ENCODE measurements at regions not wholly inside any gene's neighbourhood (a gene's known extent, or its start where the extent isn't known, plus 50 kb on each side); places are given as distances from the start of the nearest gene placed in this dataset.

DNA sequence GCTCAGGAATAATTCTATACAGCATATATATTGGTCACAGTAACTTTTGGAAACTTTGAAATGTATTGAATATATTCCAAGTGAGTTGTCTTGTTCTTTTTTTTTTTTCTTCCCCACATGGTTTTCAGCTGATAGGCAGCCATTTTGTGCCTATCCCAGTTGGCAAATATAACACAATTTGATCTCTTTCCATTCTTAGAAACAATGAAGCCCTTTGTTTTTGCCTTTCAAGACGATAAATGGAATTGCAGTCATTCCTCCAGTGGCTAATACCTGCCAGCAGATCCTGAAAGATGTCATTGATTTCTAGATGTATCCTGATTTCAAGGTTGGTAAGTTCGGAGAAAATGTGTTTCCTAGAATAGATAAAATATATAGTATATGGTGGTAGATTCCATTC, 951.1 kb upstream of the SLC10A2 start:
- Mint-ChIP-seq H3K27ac (peak overlapping the region; percentile 44), H3K36me3 (peaks cover 17% of the 10 kb centered on the region), H3K4me3 (no peak overlapping the region), H3K4me1 (peaks cover 40% of the 10 kb centered on the region), H3K27me3 (ENCODE audit: low read depth) (no peaks in the 10 kb centered on the region), H3K9me3 (peaks cover 8% of the 10 kb centered on the region)
- DNase-seq (ENCODE audit: low spot score in 2 of 2, unreplicated experiment in 2 of 2): no peak
- TF ChIP-seq, protein P1, sequence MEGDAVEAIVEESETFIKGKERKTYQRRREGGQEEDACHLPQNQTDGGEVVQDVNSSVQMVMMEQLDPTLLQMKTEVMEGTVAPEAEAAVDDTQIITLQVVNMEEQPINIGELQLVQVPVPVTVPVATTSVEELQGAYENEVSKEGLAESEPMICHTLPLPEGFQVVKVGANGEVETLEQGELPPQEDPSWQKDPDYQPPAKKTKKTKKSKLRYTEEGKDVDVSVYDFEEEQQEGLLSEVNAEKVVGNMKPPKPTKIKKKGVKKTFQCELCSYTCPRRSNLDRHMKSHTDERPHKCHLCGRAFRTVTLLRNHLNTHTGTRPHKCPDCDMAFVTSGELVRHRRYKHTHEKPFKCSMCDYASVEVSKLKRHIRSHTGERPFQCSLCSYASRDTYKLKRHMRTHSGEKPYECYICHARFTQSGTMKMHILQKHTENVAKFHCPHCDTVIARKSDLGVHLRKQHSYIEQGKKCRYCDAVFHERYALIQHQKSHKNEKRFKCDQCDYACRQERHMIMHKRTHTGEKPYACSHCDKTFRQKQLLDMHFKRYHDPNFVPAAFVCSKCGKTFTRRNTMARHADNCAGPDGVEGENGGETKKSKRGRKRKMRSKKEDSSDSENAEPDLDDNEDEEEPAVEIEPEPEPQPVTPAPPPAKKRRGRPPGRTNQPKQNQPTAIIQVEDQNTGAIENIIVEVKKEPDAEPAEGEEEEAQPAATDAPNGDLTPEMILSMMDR (IDR thresholded peaks at IDR 0.05; ENCODE audit: unreplicated experiment): no peak

DNA sequence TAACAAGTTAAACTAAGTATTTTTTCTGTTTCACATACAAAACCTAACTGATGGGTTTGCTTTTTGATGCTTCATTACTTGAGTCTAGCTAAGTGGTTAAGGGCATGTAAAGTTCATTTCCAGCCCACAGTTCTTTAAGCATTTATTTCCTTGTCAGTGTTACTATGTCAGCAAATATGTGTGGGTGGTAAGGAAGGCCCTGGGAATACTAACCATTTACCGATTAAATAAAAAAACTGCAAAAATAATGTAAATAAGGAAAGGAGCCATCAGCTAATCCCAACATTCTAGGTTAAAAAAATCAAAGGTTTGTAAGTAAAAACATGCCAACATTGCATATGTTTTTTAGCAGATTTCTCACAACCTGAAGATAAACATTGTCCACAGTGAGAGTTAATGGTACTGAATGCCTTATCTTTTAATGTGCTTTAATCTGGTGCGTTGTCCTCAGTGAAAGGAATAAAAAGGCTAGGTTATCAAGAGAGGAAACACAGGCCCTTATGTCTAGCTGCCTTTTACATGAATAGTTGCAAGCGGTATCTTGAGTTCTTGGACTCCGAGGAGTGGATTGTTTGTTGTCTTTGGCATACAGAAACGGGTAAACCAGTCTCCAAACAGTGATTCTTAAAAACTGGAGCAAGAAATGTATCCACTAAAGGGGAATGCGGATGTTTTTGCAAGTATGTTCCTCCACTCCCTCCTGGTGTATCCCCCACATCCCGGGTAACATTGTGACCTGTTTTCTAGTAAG, 949.6 kb upstream of the SLC10A2 start:
- DNase-seq (ENCODE audit: low spot score in 2 of 2, unreplicated experiment in 2 of 2): no peak
- Mint-ChIP-seq H3K27ac (peak overlapping the region; percentile 98), H3K4me3 (peak overlapping the region; percentile 30), H3K27me3 (ENCODE audit: low read depth) (no peaks in the 10 kb centered on the region), H3K4me1 (peaks cover 54% of the 10 kb centered on the region), H3K36me3 (peaks cover 19% of the 10 kb centered on the region), H3K9me3 (peaks cover 8% of the 10 kb centered on the region)
- TF ChIP-seq, protein P1 (IDR thresholded peaks at IDR 0.05; ENCODE audit: unreplicated experiment): no peak

DNA sequence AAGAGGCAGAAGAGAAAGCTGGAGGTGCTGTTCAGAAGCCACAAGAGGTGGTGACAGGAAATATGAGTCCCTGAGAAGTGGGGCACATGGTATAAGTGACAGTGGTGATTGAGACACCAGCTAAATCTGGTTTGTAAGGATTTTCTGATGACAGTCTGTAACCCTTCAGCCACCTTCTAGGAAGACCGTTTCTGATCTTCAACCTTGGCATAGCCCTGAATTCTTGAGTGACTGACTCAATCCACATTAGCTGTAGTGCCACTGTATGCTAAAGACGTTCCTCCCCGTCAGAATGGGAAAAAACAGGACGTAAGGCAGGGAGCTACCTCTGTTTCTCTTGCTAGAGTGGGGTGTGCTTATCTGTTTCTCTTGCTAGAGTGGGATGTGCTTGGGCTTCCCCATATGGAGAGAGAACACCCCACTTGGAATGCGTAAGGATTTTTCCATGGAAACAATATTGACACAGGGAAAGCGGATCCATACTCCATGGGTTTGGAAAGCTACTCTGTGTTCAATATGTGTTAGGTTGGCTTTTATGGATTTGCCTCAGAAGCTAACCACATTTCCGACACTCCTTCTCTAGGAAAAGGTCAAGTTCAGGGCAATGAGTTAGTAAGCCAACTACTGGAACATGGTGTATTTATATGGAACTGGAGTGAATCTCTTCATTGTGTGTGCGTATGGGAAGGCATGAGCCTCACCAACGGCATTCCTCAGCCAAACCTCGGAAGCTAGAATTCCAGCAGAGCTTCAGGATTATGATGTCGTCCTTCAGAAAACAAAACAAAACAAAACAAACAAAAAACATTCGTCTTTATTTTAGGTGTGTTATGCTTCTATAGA, 948.8 kb upstream of the SLC10A2 start:
- Mint-ChIP-seq H3K4me1 (peaks cover 57% of the 10 kb centered on the region), H3K27ac (peak overlapping the region; percentile 98), H3K4me3 (no peak overlapping the region), H3K27me3 (ENCODE audit: low read depth) (no peaks in the 10 kb centered on the region), H3K9me3 (peaks cover 8% of the 10 kb centered on the region), H3K36me3 (peaks cover 18% of the 10 kb centered on the region)
- TF ChIP-seq, protein P1 (IDR thresholded peaks at IDR 0.05; ENCODE audit: unreplicated experiment): no peak
- no peak for DNase-seq (ENCODE audit: low spot score in 2 of 2, unreplicated experiment in 2 of 2)

DNA sequence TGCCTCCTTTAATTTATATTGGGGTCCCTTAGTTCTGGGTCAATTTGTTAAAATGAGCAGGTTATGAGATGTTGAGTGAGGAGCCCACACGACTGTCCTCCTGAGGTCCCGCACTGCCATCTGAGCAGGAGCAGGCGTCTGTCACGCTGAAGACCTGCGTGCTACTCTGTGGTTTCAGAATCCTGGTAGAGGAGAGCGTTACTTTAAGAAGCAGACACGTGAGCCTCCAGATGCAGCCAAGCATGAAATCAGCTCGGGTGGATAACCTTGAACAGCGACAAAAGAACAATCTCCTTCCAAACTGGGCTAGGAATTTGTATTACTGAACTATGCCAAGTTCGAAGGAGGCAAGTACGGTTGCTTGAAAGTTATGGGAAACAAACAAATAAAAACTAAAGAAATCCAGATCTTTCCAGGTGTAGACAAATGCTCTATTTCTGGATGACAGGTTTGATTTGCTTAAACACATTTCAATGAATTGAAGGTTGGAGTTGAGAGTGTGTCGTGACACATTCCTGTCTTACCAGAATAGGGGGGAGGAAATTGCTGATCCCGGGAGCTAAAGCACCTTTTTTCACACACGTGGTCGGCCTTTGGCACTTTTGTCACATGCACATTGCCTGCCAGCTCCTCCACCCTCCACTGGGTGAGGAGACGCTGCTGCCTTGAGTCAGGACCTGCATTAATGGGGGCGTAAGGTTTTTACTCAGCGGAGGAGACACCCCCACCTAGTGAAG, 945.5 kb upstream of the SLC10A2 start:
- peaks cover 79% of the 10 kb centered on the region for H3K4me1 Mint-ChIP-seq
- H3K27ac Mint-ChIP-seq: peak overlapping the region; percentile 92
- TF ChIP-seq, protein P1 (IDR thresholded peaks at IDR 0.05; ENCODE audit: unreplicated experiment): no peak
- H3K9me3 Mint-ChIP-seq: peaks cover 4% of the 10 kb centered on the region
- H3K36me3 Mint-ChIP-seq: peaks cover 10% of the 10 kb centered on the region
- no peak for DNase-seq (ENCODE audit: low spot score in 2 of 2, unreplicated experiment in 2 of 2)
- no peaks in the 10 kb centered on the region for H3K27me3 Mint-ChIP-seq (ENCODE audit: low read depth)
- no peak overlapping the region for H3K4me3 Mint-ChIP-seq

DNA sequence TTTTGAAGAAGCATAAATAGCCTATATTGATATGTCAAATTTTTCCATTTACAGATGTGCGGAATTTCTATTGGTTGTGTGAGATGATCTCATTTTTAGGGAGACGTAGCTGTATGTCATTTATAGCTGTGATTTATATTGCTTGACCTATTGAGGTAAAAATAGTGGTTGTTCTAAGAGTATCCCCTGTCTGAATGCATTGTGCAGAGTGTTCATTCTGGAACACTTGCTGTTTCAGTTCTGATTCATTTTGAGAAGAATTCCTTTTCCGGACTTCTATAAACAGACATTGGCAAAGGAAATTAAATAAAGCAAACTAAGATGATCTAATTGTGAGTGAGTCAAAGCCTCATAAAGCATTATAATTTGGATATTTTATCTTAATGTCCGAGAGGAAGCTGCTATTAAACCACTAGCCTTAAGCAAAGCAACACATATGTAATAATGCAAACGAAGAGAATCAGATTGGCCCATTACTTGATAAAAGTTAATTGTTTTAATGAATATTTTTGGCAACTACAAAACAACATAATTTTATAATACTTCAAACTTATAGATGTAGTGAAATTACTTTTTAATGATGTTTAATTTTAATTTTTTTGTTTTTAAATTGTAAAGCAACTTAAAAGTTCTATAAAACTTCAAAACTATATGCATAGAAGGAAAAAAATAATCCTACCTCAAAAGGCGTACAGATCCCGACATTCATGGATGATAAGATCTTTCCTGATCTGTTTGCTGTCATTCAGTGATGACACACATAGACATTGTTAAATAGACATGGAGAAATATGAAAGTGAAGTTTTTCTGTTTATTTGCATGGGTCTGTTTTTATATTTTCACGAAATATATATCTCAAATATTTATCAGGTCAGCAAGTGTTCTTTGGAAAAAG, 942.6 kb upstream of the SLC10A2 start:
- H3K9me3 Mint-ChIP-seq: no peaks in the 10 kb centered on the region
- H3K27me3 Mint-ChIP-seq (ENCODE audit: low read depth): no peaks in the 10 kb centered on the region
- no peak for DNase-seq (ENCODE audit: low spot score in 2 of 2, unreplicated experiment in 2 of 2)
- peak overlapping the region; percentile 22 for H3K4me3 Mint-ChIP-seq
- H3K27ac Mint-ChIP-seq: peak overlapping the region; percentile 100
- H3K4me1 Mint-ChIP-seq: peaks cover 74% of the 10 kb centered on the region
- H3K36me3 Mint-ChIP-seq: peaks cover 6% of the 10 kb centered on the region
- TF ChIP-seq, protein P1 (IDR thresholded peaks at IDR 0.05; ENCODE audit: unreplicated experiment): no peak
